ENCODE measurements at regions not wholly inside any gene's neighbourhood (a gene's known extent, or its start where the extent isn't known, plus 50 kb on each side); places are given as distances from the start of the nearest gene placed in this dataset.
"Not testable (repeated sequence)": the region's sequence is repeated elsewhere in the genome, so short reads cannot be mapped to it uniquely, and the experiment has no call there.

GRCh38 chr6:78688668-78689067, 178.7 kb upstream of the IRAK1BP1 start:
- no peak for FAIRE-seq

GRCh38 chr6:78693835-78694234, 173.5 kb upstream of the IRAK1BP1 start:
- FAIRE-seq: no peak

- not testable (repeated sequence) for FAIRE-seq
Measured at GRCh38 chr6:78694628-78695027, 172.7 kb upstream of the IRAK1BP1 start.

GRCh38 chr6:78700991-78701390, 166.4 kb upstream of the IRAK1BP1 start:
- FAIRE-seq: no peak

GRCh38 chr6:78701407-78701806, 165.9 kb upstream of the IRAK1BP1 start:
- no peak for FAIRE-seq

- FAIRE-seq: no peak
Measured at GRCh38 chr6:78709021-78709420, 158.3 kb upstream of the IRAK1BP1 start.

GRCh38 chr6:78713564-78713963, 153.8 kb upstream of the IRAK1BP1 start:
- no peak for FAIRE-seq

GRCh38 chr6:78744144-78744543, 123.2 kb upstream of the IRAK1BP1 start:
- no peak for FAIRE-seq

GRCh38 chr6:78746457-78746856, 120.9 kb upstream of the IRAK1BP1 start:
- no peak for FAIRE-seq

- no peak for FAIRE-seq
Measured at GRCh38 chr6:78749326-78749725, 118.0 kb upstream of the IRAK1BP1 start.

GRCh38 chr6:78758297-78758798, 109.0 kb upstream of the IRAK1BP1 start:
- FAIRE-seq: not testable (repeated sequence)

GRCh38 chr6:78768271-78768670, 99.1 kb upstream of the IRAK1BP1 start:
- FAIRE-seq: no peak

GRCh38 chr6:78770765-78771164, 96.6 kb upstream of the IRAK1BP1 start:
- no peak for FAIRE-seq

GRCh38 chr6:78771586-78771985, 95.8 kb upstream of the IRAK1BP1 start:
- FAIRE-seq: no peak

GRCh38 chr6:78781001-78781400, 86.3 kb upstream of the IRAK1BP1 start:
- FAIRE-seq: no peak

- not testable (repeated sequence) for FAIRE-seq
Measured at GRCh38 chr6:78783366-78783765, 84.0 kb upstream of the IRAK1BP1 start.

- no peak for FAIRE-seq
Measured at GRCh38 chr6:78797270-78797669, 70.1 kb upstream of the IRAK1BP1 start.

- FAIRE-seq: no peak
Measured at GRCh38 chr6:78799682-78800081, 67.7 kb upstream of the IRAK1BP1 start.

GRCh38 chr6:78806792-78807191, 60.6 kb upstream of the IRAK1BP1 start:
- FAIRE-seq: not testable (repeated sequence)

GRCh38 chr6:78807655-78808355, 59.5 kb upstream of the IRAK1BP1 start:
- FAIRE-seq: not testable (repeated sequence)

GRCh38 chr6:78808356-78808891, 58.9 kb upstream of the IRAK1BP1 start:
- FAIRE-seq: no peak

GRCh38 chr6:78808933-78809332, 58.4 kb upstream of the IRAK1BP1 start:
- no peak for FAIRE-seq

- FAIRE-seq: no peak
Measured at GRCh38 chr6:78810146-78810545, 57.2 kb upstream of the IRAK1BP1 start.

GRCh38 chr6:78810698-78811097, 56.7 kb upstream of the IRAK1BP1 start:
- FAIRE-seq: no peak
